Skeletal muscle tissue (tissue), 3 donors: ENCODE measurements at regions not wholly inside any gene's neighbourhood (a gene's known extent, or its start where the extent isn't known, plus 50 kb on each side); places are given as distances from the start of the nearest gene placed in this dataset.
"Not testable (repeated sequence)": the region's sequence is repeated elsewhere in the genome, so short reads cannot be mapped to it uniquely, and the experiment has no call there.

Source experiments
- H3K27ac ChIP-seq: one replicate; pipeline ENCODE4 v1.7.0; 2013; ENCODE audit warnings: mild to moderate bottlenecking, low read depth, low read length, inconsistent platforms
- H3K27me3 ChIP-seq, 3 donors: one replicate each; pipeline ENCODE4 v1.7.0; 2013; ENCODE audit warnings: low read length in 3 of 3; ENCODE audit not compliant: control insufficient read depth in 3 of 3, insufficient read depth in 3 of 3
- H3K36me3 ChIP-seq, 3 donors: one replicate each; pipeline ENCODE4 v1.7.0; 2013; ENCODE audit warnings: low read length in 3 of 3; ENCODE audit not compliant: control insufficient read depth in 3 of 3, insufficient read depth in 3 of 3
- H3K4me1 ChIP-seq, 3 donors: one replicate each; pipeline ENCODE4 v1.7.0; 2013; ENCODE audit warnings: low read length in 3 of 3, mild to moderate bottlenecking in 3 of 3; ENCODE audit not compliant: control insufficient read depth in 3 of 3, insufficient read depth in 3 of 3
- H3K4me3 ChIP-seq, 3 donors: one replicate each; pipeline ENCODE4 v1.7.0; 2013; ENCODE audit warnings: low read length in 3 of 3
- H3K9ac ChIP-seq, 3 donors: one replicate each; pipeline ENCODE4 v1.7.0; 2013; ENCODE audit warnings: low read length in 3 of 3, mild to moderate bottlenecking in 3 of 3, moderate library complexity in 2 of 3, low read depth in 1 of 3
- H3K9me3 ChIP-seq, 3 donors: one replicate each; pipeline ENCODE4 v1.7.0; 2013; ENCODE audit warnings: low read length in 3 of 3; ENCODE audit not compliant: control insufficient read depth in 3 of 3
- donor health status: Osteomylitis.

- Histone ChIP-seq H3K9ac (no peak overlapping the region), H3K4me3 (no peak overlapping the region), H3K9me3 (no peaks in the 10 kb centered on the region), H3K36me3 (no peaks in the 10 kb centered on the region), H3K27ac (no peak overlapping the region), H3K27me3 (no peaks in the 10 kb centered on the region), H3K4me1 (no peaks in the 10 kb centered on the region)
These were observed 150.3 kb downstream of the ZNF22 start for GRCh38 chr10:45150997-45151396.

- no peaks in the 10 kb centered on the region for H3K36me3 ChIP-seq
- H3K9me3 ChIP-seq = no peaks in the 10 kb centered on the region
- H3K27me3 ChIP-seq = no peaks in the 10 kb centered on the region
- H3K27ac ChIP-seq = no peak overlapping the region
- H3K9ac ChIP-seq = no peak overlapping the region
- no peaks in the 10 kb centered on the region for H3K4me1 ChIP-seq
- no peak overlapping the region for H3K4me3 ChIP-seq
These were observed 150.9 kb downstream of the ZNF22 start for GRCh38 chr10:45151467-45152214.

GRCh38 chr10:45152726-45153125 is 152.0 kb downstream of the ZNF22 start:
- Histone ChIP-seq H3K27me3 (no peaks in the 10 kb centered on the region), H3K4me1 (no peaks in the 10 kb centered on the region)

GRCh38 chr10:45154502-45154901 is 153.8 kb downstream of the ZNF22 start:
- no peaks in the 10 kb centered on the region for H3K36me3 ChIP-seq
- H3K9ac ChIP-seq = no peak overlapping the region
- H3K4me3 ChIP-seq = no peak overlapping the region
- H3K27ac ChIP-seq = no peak overlapping the region
- H3K4me1 ChIP-seq = no peaks in the 10 kb centered on the region
- H3K9me3 ChIP-seq = no peaks in the 10 kb centered on the region
- no peaks in the 10 kb centered on the region for H3K27me3 ChIP-seq

More at GRCh38 chr10:45152726-45153125, 152.0 kb downstream of the ZNF22 start:
- Histone ChIP-seq H3K4me3 (no peak overlapping the region), H3K9me3 (no peaks in the 10 kb centered on the region), H3K9ac (no peak overlapping the region), H3K36me3 (no peaks in the 10 kb centered on the region), H3K27ac (no peak overlapping the region)

GRCh38 chr10:45155784-45156183 is 155.1 kb downstream of the ZNF22 start:
- Histone ChIP-seq H3K9me3 (no peaks in the 10 kb centered on the region), H3K27ac (no peak overlapping the region), H3K36me3 (no peaks in the 10 kb centered on the region), H3K4me3 (no peak overlapping the region), H3K4me1 (no peaks in the 10 kb centered on the region), H3K9ac (no peak overlapping the region), H3K27me3 (no peaks in the 10 kb centered on the region)

GRCh38 chr10:45160271-45160670 is 155.1 kb downstream of the OR13A1 start:
- no peaks in the 10 kb centered on the region for H3K9me3 ChIP-seq
- no peaks in the 10 kb centered on the region for H3K36me3 ChIP-seq
- no peaks in the 10 kb centered on the region for H3K4me1 ChIP-seq
- H3K27ac ChIP-seq = no peak overlapping the region
- no peak overlapping the region for H3K9ac ChIP-seq
- no peak overlapping the region for H3K4me3 ChIP-seq
- no peaks in the 10 kb centered on the region for H3K27me3 ChIP-seq

GRCh38 chr10:45163315-45163975 is 152.0 kb downstream of the OR13A1 start:
- Histone ChIP-seq H3K4me3 (no peak overlapping the region), H3K9me3 (no peaks in the 10 kb centered on the region), H3K9ac (no peak overlapping the region), H3K27me3 (no peaks in the 10 kb centered on the region), H3K27ac (no peak overlapping the region), H3K36me3 (no peaks in the 10 kb centered on the region), H3K4me1 (no peaks in the 10 kb centered on the region)

- not testable (repeated sequence) for H3K9ac ChIP-seq, H3K27ac ChIP-seq, H3K27me3 ChIP-seq, H3K4me1 ChIP-seq, H3K4me3 ChIP-seq, H3K9me3 ChIP-seq, H3K36me3 ChIP-seq
These were observed 139.8 kb downstream of the OR13A1 start for GRCh38 chr10:45175520-45176118.

- Histone ChIP-seq H3K27ac (no peak overlapping the region), H3K4me3 (no peak overlapping the region), H3K27me3 (no peaks in the 10 kb centered on the region), H3K4me1 (no peaks in the 10 kb centered on the region), H3K9me3 (no peaks in the 10 kb centered on the region), H3K36me3 (no peaks in the 10 kb centered on the region), H3K9ac (no peak overlapping the region)
These were observed 135.7 kb downstream of the OR13A1 start for GRCh38 chr10:45179691-45180090.

GRCh38 chr10:45180507-45180906 is 134.9 kb downstream of the OR13A1 start:
- Histone ChIP-seq H3K4me1 (no peaks in the 10 kb centered on the region), H3K36me3 (no peaks in the 10 kb centered on the region), H3K9ac (no peak overlapping the region), H3K27ac (no peak overlapping the region), H3K4me3 (no peak overlapping the region), H3K9me3 (no peaks in the 10 kb centered on the region), H3K27me3 (no peaks in the 10 kb centered on the region)
